Neutrophil (primary cell): ENCODE measurements at regions not wholly inside any gene's neighbourhood (a gene's known extent, or its start where the extent isn't known, plus 50 kb on each side); places are given as distances from the start of the nearest gene placed in this dataset.

Experiments
- H3K27ac ChIP-seq: fragments of 200-600 bp; sonication (generic); 2 replicates; pipeline ENCODE4 v1.5.1; 2016; ENCODE audit warnings: mild to moderate bottlenecking, moderate library complexity
- H3K27me3 ChIP-seq: fragments of 200-600 bp; sonication (generic); 2 replicates; pipeline ENCODE4 v1.6.0; 2016; ENCODE audit warnings: mild to moderate bottlenecking
- H3K36me3 ChIP-seq: fragments of 200-600 bp; sonication (generic); 2 replicates; pipeline ENCODE4 v1.5.1; 2017
- H3K4me1 ChIP-seq, 2 experiments: fragments of 200-600 bp in 1 of 2; sonication (generic) in 1 of 2; 1 replicate in 1 of 2; 2 replicates in 1 of 2; pipeline versions ENCODE4 v1.5.1 to v1.6.1; 2013 to 2016; ENCODE audit warnings: low read depth in 1 of 2, low read length in 1 of 2, mild to moderate bottlenecking in 1 of 2, moderate library complexity in 1 of 2; ENCODE audit not compliant: control insufficient read depth in 1 of 2, insufficient read depth in 1 of 2
- H3K4me3 ChIP-seq, 2 experiments: fragments of 200-600 bp in 1 of 2; sonication (generic) in 1 of 2; 1 replicate in 1 of 2; 2 replicates in 1 of 2; pipeline ENCODE4 v1.5.1; 2013 to 2016; ENCODE audit warnings: low read depth in 1 of 2, low read length in 1 of 2, mild to moderate bottlenecking in 1 of 2, moderate library complexity in 1 of 2
- H3K9me3 ChIP-seq: fragments of 200-600 bp; sonication (generic); 2 replicates; pipeline ENCODE4 v1.5.1; 2016
- TF ChIP-seq, protein P1 (sequence below): fragments of 200-600 bp; sonication (generic); IDR thresholded peaks from 2 replicates; pipeline ENCODE4 v1.5.1; 2016; ENCODE audit warnings: antibody characterized with exemption

DNA sequence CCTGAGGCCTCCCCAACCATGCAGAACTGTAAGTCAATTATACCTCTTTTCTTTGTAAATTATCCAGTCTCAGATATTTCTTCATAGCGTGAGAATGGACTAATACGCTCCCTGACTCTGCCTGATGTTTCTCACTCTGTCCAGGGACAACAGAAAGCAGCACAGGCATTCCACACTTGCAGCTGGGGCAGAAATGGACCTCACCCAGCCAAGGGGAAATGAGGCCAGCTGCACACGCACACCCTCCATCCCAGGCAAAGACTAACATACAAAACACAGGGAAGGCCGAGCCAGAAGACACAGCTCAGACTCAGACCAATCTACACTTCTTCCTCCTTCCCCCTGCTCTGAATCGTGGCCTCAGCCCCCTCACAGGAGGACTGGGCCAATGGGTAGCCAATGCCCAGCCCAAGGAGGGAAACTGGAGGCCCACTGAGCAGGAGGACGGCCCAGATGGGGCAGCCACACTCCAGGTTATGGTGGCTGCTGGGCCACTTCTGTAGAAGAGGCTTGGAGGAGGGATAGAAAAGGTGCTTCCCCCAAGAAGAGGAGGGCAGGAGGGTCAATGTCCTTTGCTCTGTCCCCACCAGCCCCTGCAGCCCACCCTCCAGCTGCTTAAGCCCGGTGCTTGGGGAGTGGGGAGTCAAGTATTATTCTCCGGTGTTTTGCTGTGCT, 228.4 kb downstream of the NPHP4 start:
- Histone ChIP-seq H3K4me3 (no peak overlapping the region), H3K4me1 (no peaks in the 10 kb centered on the region), H3K9me3 (peaks cover 6% of the 10 kb centered on the region), H3K27me3 (peaks cover 26% of the 10 kb centered on the region), H3K27ac (no peak overlapping the region), H3K36me3 (no peaks in the 10 kb centered on the region)
- TF ChIP-seq, protein P1, sequence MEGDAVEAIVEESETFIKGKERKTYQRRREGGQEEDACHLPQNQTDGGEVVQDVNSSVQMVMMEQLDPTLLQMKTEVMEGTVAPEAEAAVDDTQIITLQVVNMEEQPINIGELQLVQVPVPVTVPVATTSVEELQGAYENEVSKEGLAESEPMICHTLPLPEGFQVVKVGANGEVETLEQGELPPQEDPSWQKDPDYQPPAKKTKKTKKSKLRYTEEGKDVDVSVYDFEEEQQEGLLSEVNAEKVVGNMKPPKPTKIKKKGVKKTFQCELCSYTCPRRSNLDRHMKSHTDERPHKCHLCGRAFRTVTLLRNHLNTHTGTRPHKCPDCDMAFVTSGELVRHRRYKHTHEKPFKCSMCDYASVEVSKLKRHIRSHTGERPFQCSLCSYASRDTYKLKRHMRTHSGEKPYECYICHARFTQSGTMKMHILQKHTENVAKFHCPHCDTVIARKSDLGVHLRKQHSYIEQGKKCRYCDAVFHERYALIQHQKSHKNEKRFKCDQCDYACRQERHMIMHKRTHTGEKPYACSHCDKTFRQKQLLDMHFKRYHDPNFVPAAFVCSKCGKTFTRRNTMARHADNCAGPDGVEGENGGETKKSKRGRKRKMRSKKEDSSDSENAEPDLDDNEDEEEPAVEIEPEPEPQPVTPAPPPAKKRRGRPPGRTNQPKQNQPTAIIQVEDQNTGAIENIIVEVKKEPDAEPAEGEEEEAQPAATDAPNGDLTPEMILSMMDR = no peak

DNA sequence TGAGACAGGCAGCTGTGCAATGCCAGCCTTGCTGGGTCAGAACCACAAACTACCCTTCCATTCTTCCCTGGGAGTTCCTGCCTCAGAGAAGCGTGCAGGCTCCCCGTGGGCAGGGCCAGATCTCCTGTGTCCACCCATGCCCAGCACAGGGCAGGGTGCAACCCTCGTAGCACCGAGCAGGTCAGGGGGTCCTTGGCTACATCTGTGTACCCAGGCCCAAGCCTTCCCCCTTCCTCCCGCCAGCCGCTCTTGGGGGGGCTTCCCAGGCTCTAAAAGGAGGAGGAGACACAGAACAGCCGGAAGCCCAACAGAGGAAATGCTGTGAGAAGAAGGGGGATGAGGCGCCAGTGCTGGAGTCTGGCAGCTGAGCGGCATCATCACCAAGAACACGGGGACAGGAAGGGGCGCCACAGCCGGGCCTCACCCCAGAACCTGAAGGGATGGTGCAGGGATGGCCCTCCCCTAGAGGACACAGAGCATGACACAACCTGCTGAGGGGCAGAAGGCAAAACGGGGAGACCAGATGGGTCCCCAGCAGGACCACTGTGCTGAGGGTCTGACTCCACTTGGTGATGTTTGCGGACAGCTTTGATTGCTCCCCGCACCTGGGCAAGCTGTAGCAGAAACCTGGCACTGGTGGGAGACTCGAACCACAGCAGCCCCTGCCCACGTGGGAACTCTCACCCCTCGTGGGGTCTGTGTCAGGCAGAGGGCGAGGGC, 233.2 kb downstream of the NPHP4 start:
- peaks cover 3% of the 10 kb centered on the region for H3K27me3 ChIP-seq
- peaks cover 6% of the 10 kb centered on the region for H3K9me3 ChIP-seq
- H3K27ac ChIP-seq = no peak overlapping the region

DNA sequence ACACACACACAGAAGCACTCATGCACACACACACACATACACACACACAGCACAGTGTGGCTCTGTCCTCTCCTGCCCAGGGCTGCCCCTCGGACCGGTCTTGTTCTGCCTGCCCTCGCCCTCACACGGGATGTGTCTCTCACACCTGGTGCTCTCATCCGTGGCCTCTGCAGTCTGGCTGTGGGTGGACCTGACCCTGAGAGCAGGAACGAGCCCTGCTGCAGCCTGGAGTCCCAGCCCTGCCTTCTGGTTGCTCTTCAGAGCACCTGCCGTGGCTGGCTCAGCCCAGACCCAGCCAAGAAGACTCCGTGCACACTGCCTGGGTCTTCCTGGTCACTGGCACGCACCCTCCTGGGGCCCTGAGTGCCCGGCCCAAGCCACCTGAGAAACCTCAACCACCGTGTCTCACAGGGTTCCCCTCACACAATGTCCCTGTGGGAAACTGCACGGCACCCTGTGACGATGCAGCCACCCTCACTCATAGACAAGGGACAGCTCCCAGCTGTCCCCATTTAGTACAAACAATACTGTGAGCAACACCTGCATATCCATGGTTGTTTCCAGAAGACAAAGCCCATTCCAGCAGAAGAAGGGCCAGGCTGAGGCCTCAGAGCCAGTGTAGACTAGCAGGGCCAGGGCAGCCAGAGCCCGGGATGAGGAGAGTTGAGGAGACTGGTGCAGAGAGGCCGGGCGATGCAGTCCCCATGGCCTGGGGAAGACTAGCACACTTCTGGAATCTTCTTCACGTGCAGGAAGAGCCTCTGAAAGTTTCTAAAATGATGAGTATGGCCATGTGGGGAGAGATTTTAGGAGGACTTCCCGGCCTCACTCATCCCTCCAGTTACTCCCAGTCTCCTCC, 234.0 kb downstream of the NPHP4 start:
- TF ChIP-seq, protein P1 = no peak
- H3K27ac ChIP-seq = no peak overlapping the region
- no peaks in the 10 kb centered on the region for H3K4me1 ChIP-seq
- H3K27me3 ChIP-seq = no peaks in the 10 kb centered on the region
- H3K4me3 ChIP-seq = no peak overlapping the region
- H3K9me3 ChIP-seq = no peaks in the 10 kb centered on the region
- H3K36me3 ChIP-seq = no peaks in the 10 kb centered on the region

More for the DNA sequence above, 233.2 kb downstream of the NPHP4 start:
- TF ChIP-seq, protein P1 = no peak
- H3K36me3 ChIP-seq = no peaks in the 10 kb centered on the region
- H3K4me3 ChIP-seq = no peak overlapping the region
- H3K4me1 ChIP-seq = no peaks in the 10 kb centered on the region

DNA sequence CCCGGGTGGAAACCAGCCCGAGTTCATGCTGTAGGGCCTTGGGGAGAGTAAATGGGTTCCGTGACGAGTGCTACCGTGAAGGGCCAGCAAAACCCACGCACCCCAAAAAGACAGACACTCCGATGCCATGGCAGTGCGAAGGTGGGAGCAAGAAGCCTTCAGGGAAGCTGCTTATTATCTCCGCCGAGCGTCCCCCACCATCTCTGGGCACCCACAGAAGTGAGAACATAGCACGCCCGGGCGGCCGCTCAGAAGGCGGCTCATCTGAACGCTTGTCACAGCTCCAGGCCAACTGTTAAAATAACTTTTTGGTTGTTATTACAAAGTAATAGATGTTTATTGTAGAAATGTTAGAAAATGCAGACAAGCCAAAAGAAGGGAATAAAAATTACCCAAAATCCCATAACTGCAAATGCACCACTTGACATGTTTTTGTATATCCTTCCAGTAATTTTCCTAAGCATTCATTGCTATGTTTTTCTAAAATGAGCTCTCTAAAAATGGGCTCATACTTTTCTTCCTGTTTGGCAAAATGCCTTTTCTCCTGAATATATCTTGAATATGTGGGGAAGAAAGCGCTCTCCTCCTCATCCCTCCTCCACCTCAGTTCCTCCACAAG, 234.9 kb downstream of the NPHP4 start:
- H3K9me3 ChIP-seq = no peaks in the 10 kb centered on the region
- H3K4me1 ChIP-seq = no peaks in the 10 kb centered on the region
- H3K27me3 ChIP-seq = no peaks in the 10 kb centered on the region
- no peak overlapping the region for H3K27ac ChIP-seq
- TF ChIP-seq, protein P1 = no peak
- H3K4me3 ChIP-seq = no peak overlapping the region
- H3K36me3 ChIP-seq = no peaks in the 10 kb centered on the region

DNA sequence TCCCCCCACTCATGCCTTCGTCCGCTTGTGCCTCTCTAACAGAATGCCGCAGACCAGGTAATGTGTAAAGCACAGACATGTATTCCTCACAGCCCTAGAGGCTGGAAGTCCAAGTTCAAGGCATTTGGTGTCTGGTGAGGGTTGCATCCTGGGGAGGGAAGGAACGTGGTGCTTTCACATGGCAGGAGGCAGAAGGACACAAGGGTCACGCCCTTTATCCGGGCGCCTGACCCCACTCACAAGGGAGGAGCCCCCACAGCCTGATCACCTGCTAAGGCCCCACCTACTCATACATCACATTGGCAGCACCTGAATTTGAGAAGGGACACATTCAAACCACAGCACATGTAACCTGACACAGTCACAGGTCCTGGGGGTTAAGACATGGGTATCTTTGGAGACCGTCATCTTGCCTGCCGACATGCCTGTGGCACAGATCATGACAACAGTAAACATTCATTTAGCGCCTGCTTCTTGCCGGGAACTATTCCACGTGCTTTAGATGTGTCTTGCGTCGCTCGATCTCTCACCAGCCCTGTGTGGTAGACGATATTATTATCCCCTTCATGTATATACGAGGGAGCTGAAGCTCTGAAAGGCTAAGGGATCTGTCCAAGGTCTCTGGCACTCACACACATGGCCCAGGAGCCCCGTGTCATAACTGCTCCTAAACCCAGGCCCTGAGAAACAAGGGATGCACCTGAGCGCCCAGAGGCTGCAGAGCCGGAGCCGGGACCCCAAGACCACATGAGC, 235.6 kb downstream of the NPHP4 start:
- TF ChIP-seq, protein P1 = no peak
- H3K27me3 ChIP-seq = no peaks in the 10 kb centered on the region
- H3K9me3 ChIP-seq = no peaks in the 10 kb centered on the region
- no peak overlapping the region for H3K4me3 ChIP-seq
- H3K36me3 ChIP-seq = no peaks in the 10 kb centered on the region
- no peaks in the 10 kb centered on the region for H3K4me1 ChIP-seq
- no peak overlapping the region for H3K27ac ChIP-seq
